Ammon's horn (tissue), 1 donor: ENCODE measurements at regions not wholly inside any gene's neighbourhood (a gene's known extent, or its start where the extent isn't known, plus 50 kb on each side); places are given as distances from the start of the nearest gene placed in this dataset.
"Not testable (repeated sequence)": the region's sequence is repeated elsewhere in the genome, so short reads cannot be mapped to it uniquely, and the experiment has no call there.

Experiments used
- DNase-seq: peaks from one replicate; pipeline ENCODE4 v3.0.0-alpha.2; 2016; ENCODE audit warnings: low spot score

- no peak for DNase-seq
These were observed 82.5 kb upstream of the TMEM178A start for GRCh38 chr2:39583213-39583612.

- DNase-seq = no peak
These were observed 81.9 kb upstream of the TMEM178A start for GRCh38 chr2:39583781-39584180.

GRCh38 chr2:39584283-39584965 lies 81.3 kb upstream of the TMEM178A start:
- DNase-seq = peak; percentile 16

DNA sequence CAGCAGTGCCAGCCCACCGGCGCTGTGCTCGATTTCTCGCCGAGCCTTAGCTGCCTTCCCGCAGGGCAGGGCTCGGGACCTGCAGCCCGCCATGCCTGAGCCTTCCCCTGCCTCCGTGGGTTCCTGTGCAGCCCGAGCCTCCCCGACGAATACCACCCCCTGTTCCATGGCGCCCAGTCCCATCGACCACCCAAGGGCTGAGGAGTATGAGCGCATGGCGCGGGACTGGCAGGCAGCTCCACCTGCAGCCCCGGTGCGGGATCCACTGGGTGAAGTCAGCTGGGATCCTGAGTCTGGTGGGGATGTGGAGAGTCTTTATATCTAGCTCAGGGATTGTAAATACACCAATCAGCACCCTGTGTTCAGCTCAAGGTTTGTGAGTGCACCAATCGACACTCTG lies 80.2 kb upstream of the TMEM178A start:
- DNase-seq = not testable (repeated sequence)

- no peak for DNase-seq
These were observed 78.5 kb upstream of the TMEM178A start for GRCh38 chr2:39587168-39587567.

- no peak for DNase-seq
These were observed 78.1 kb upstream of the TMEM178A start for GRCh38 chr2:39587641-39588040.

DNA sequence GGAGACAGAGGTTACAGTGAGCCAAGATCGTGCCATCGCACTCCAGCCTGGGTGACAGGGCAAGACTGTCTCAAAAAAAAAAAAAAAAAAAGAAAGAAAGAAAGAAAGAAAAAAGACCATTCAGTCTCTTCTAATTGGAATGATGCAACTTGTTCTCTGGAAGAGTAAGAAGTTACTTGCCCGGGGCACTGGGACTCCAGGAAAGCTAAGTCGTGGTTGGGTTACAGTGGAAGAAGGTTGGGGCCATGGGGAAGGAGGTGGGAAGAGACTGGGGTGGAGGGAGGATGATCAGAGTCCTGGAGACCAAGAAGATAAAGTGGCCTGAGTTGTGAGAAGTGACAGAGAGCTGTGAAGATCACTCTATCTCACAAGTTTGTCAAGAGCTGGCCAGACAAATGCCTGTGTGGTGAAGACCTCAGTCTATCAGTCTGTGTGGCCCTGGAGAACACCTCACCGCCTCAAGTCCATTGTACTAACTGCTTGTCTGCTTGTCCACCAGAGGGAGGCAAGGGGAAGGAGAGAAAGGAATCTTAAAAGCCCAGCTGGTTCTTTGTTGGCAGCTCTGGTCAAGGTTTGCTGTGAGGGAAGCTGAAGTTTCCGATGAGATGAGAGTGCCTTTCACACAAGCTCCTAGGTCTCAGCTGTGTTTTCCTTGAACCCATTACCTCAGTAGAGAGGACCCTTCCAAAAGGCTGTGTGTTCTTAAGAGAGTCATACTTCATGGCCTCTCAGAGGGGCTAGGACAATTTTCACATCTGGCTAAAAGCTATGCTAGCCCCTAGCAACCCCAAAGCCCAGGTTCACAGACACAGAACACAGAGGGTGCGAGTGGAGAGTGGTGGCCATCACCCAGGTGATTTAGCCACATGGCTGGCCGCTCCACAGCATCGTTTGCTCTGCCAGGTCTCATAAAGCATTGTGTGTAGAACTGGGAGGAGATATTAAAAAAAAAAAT lies 72.0 kb upstream of the TMEM178A start:
- peak; percentile 82 for DNase-seq

DNA sequence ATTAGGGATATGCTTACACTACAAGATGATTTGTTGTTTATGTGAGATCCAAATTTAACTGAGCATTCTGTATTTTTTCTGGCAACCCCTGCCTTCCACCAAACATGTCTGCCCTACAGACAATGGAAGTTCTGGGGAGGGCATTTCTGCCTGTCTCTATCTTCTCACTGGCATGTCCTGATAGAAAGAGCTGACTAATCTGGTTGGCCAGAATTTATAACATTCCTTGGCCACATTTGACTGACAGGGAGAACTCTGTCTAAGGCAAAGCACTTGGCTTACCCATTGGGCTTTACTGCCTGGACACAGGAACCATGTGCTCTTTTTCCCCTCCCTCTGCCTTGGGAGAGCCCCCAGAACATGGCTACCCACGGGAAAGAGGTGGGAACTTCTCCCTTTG lies 70.6 kb upstream of the TMEM178A start:
- DNase-seq = no peak

DNA sequence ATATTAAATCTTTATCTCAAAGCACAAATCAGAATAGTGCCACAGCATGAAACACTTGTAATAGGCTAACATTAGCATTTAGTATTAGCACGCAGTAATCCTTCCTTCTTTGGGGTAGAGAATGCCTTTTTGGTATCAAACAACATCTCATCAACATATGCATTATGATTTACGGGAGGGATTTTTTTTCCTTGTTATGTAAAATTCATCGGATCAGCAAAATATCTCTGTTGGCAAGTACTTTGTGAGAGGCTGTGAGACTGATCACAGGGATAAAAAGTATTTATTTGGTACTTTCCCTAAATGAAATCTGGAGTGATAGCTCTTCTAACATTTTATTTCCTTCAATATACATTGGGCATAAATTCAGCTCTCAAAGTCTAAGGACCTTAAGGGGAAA lies 68.4 kb upstream of the TMEM178A start:
- no peak for DNase-seq

DNA sequence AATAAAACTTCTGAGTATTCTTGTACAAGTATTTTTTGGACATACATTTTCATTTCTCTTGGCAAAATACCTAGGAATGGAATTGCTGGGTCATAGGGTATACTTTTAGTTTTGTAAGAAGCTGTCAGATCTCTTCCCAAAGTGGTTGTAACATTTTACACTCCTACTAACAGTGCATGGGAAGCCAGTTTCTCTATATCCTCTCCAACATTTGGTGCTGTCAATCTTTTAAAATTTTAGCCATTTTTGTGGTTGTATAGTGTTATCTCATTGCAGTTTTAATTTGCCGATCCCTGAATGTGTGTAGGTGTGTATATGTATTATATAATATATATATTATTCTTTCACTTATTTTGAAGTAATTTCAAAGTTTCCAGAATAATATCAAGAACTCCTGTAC lies 63.1 kb upstream of the TMEM178A start:
- no peak for DNase-seq

GRCh38 chr2:39603436-39603835 lies 62.3 kb upstream of the TMEM178A start:
- DNase-seq = peak; percentile 52

- DNase-seq = no peak
These were observed 60.9 kb upstream of the TMEM178A start for GRCh38 chr2:39604866-39605265.

DNA sequence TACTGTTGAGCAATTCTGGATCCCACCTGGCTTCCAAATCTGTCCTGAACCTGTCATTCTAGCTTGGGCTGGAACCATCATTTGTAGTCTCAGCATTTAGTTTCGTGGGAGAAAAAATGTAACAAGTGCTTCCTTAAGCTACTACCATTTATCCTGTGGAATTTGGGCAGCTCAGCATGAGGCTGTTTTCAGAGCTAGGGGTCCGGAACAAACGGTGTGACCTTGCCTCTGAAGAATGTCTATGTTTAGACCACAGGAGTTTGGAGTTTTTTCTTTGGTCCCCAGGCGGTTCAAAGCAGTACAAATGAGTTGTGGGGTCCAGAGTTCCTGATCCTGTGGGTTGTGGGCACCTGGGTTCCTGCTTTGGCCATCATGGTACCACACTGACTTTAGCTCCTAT lies 59.1 kb upstream of the TMEM178A start:
- DNase-seq = no peak

GRCh38 chr2:39607538-39608262 lies 58.0 kb upstream of the TMEM178A start:
- DNase-seq = no peak

GRCh38 chr2:39608263-39608575 lies 57.5 kb upstream of the TMEM178A start:
- DNase-seq = no peak

GRCh38 chr2:39608686-39609441 lies 56.9 kb upstream of the TMEM178A start:
- DNase-seq = peak; percentile 36

DNA sequence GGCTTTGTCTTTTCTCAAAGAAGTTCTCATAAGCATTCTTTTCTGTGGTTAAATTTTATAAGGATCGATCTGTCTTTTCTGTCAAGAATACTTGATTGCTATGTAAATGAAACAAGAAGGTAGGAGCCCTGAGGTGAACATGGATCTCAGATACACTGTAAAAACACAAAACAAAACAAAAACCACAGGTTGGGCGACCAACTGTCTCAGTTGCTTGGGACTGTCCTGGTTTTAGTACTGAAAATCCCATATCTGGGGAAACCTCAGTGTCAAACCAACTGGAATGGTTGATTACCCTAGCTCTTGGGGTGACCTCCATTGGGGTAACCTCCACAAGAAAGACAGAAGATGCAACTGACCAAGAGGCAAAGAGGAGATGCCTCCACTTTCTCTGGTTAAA lies 55.8 kb upstream of the TMEM178A start:
- no peak for DNase-seq

DNA sequence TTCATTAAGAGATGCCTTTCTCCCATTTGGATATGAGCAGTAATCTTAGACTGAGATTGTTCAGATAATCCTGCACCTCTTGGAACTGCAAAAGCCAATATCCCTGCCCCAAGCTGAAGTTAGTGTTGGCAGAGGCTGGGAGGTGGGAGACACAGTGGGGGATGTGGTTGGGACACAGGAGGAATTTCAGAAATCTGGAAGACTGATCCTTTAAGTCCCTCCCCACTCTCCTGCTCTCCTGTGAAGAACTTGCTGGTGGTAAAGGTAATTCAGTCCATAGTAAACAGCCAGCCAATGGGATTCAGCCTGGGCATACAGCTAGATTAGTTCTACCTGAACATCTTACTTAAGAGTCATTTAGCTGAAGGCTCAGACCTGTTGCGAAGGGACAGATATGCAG lies 50.0 kb upstream of the TMEM178A start:
- DNase-seq = no peak
